ENCODE measurements at regions not wholly inside any gene's neighbourhood (a gene's known extent, or its start where the extent isn't known, plus 50 kb on each side); places are given as distances from the start of the nearest gene placed in this dataset.
"Not testable (repeated sequence)": the region's sequence is repeated elsewhere in the genome, so short reads cannot be mapped to it uniquely, and the experiment has no call there.

GRCh38 chr22:48758881-48759875 is 1068.5 kb downstream of the BRD1 start:
- Histone ChIP-seq H3K79me2 (ENCODE audit: control insufficient read depth, low read length) (no peaks in the 10 kb centered on the region), H3K4me3 (ENCODE audit: low read length) (no peak overlapping the region), H3F3A (ENCODE audit: control insufficient read depth, insufficient read depth) (no peaks in the 10 kb centered on the region), H4K20me1 (ENCODE audit: control insufficient read depth, insufficient read depth, low read depth, low read length) (no peaks in the 10 kb centered on the region), H3K9me3 (ENCODE audit: control insufficient read depth, insufficient read depth, low read length) (no peaks in the 10 kb centered on the region), H3K4me1 (ENCODE audit: control insufficient read depth, low read length) (no peaks in the 10 kb centered on the region), H3K27me3 (ENCODE audit: control insufficient read depth, low read length) (no peaks in the 10 kb centered on the region), H3K27ac (ENCODE audit: low read depth, low read length) (no peak overlapping the region), H3K4me2 (ENCODE audit: low read length) (no peak overlapping the region), H3K9me2 (replicated peaks; ENCODE audit: control insufficient read depth, low read length) (no peaks in the 10 kb centered on the region), H3K36me3 (ENCODE audit: control insufficient read depth, low read length) (no peaks in the 10 kb centered on the region)
- TF ChIP-seq, protein P1, sequence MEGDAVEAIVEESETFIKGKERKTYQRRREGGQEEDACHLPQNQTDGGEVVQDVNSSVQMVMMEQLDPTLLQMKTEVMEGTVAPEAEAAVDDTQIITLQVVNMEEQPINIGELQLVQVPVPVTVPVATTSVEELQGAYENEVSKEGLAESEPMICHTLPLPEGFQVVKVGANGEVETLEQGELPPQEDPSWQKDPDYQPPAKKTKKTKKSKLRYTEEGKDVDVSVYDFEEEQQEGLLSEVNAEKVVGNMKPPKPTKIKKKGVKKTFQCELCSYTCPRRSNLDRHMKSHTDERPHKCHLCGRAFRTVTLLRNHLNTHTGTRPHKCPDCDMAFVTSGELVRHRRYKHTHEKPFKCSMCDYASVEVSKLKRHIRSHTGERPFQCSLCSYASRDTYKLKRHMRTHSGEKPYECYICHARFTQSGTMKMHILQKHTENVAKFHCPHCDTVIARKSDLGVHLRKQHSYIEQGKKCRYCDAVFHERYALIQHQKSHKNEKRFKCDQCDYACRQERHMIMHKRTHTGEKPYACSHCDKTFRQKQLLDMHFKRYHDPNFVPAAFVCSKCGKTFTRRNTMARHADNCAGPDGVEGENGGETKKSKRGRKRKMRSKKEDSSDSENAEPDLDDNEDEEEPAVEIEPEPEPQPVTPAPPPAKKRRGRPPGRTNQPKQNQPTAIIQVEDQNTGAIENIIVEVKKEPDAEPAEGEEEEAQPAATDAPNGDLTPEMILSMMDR (IDR thresholded peaks at IDR 0.05; ENCODE audit: low read depth, low read length, poor library complexity, severe bottlenecking): no peak
- TF ChIP-seq EZH2phosphoT487 (IDR thresholded peaks at IDR 0.05; ENCODE audit: borderline replicate concordance, low read length): no peak

DNA sequence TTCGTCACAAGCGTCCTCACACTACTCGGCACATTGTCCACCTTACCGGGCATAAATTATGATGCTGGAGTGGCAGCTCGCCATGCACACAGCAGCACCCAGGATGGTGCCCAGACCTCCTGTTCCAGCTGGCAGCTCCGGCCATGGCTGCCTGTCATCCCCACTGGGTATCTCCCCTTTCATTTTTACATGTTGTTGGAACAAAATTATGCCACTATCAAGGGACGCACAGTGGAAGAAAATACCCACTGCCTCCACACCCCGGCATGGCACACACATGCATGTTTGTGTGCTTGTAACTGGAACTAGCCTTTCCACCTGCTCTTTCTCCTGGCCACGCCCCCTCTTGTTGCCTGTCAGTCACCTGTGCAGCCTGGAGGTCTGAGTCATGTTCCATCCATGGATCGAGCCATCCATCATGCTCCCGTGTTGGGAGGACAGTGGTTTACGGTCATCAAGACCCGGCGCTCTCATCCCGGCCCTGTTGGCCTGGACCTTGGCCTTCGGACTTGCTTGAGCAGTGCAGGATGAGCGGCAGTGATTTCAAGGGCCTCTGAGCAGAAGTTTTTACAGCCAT is 1069.6 kb downstream of the BRD1 start:
- Histone ChIP-seq H3K4me3 (ENCODE audit: low read length) (no peak overlapping the region), H3K27ac (ENCODE audit: low read depth, low read length) (no peak overlapping the region), H3K27me3 (ENCODE audit: control insufficient read depth, low read length) (no peaks in the 10 kb centered on the region), H4K20me1 (ENCODE audit: control insufficient read depth, insufficient read depth, low read depth, low read length) (no peaks in the 10 kb centered on the region), H3K9me2 (replicated peaks; ENCODE audit: control insufficient read depth, low read length) (no peaks in the 10 kb centered on the region), H3F3A (ENCODE audit: control insufficient read depth, insufficient read depth) (no peaks in the 10 kb centered on the region), H3K9me3 (ENCODE audit: control insufficient read depth, insufficient read depth, low read length) (no peaks in the 10 kb centered on the region), H3K36me3 (ENCODE audit: control insufficient read depth, low read length) (no peaks in the 10 kb centered on the region), H3K4me2 (ENCODE audit: low read length) (no peak overlapping the region), H3K79me2 (ENCODE audit: control insufficient read depth, low read length) (no peaks in the 10 kb centered on the region), H3K4me1 (ENCODE audit: control insufficient read depth, low read length) (no peaks in the 10 kb centered on the region)
- TF ChIP-seq EZH2phosphoT487 (IDR thresholded peaks at IDR 0.05; ENCODE audit: borderline replicate concordance, low read length): no peak
- TF ChIP-seq, protein P1 (IDR thresholded peaks at IDR 0.05; ENCODE audit: low read depth, low read length, poor library complexity, severe bottlenecking): no peak

DNA sequence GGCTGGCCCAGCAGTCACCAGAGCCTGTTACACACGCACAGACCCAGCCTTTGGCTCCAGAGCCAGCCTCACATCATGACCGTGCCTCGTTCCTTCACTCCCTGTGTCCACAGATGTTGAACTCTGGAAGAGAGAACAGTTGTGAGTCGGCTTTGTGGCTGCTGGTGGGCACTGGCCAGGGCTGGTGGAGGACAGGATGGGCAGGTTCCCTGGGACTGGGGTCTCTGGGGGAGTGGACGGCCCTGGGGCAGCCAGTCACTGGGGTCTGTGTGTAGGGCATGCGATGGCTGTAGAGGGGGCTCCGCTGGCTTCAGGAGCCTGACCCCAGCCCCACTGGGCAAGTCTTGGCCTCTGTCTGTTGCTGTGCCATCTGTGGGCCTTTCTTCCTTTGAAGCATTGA is 1070.1 kb downstream of the BRD1 start:
- no peak overlapping the region for H3K4me2 ChIP-seq (ENCODE audit: low read length)
- no peaks in the 10 kb centered on the region for H3F3A ChIP-seq (ENCODE audit: control insufficient read depth, insufficient read depth)
- H4K20me1 ChIP-seq (ENCODE audit: control insufficient read depth, insufficient read depth, low read depth, low read length): no peaks in the 10 kb centered on the region
- no peaks in the 10 kb centered on the region for H3K79me2 ChIP-seq (ENCODE audit: control insufficient read depth, low read length)
- H3K27me3 ChIP-seq (ENCODE audit: control insufficient read depth, low read length): no peaks in the 10 kb centered on the region
- no peaks in the 10 kb centered on the region for H3K9me3 ChIP-seq (ENCODE audit: control insufficient read depth, insufficient read depth, low read length)
- H3K4me1 ChIP-seq (ENCODE audit: control insufficient read depth, low read length): no peaks in the 10 kb centered on the region
- TF ChIP-seq EZH2phosphoT487 (IDR thresholded peaks at IDR 0.05; ENCODE audit: borderline replicate concordance, low read length): no peak
- no peaks in the 10 kb centered on the region for H3K36me3 ChIP-seq (ENCODE audit: control insufficient read depth, low read length)
- no peak overlapping the region for H3K4me3 ChIP-seq (ENCODE audit: low read length)
- H3K9me2 ChIP-seq (replicated peaks; ENCODE audit: control insufficient read depth, low read length): no peaks in the 10 kb centered on the region
- no peak overlapping the region for H3K27ac ChIP-seq (ENCODE audit: low read depth, low read length)

GRCh38 chr22:48757135-48757534 is 1070.5 kb downstream of the BRD1 start:
- not testable (repeated sequence) for H3K4me1 ChIP-seq (ENCODE audit: control insufficient read depth, low read length); H4K20me1 ChIP-seq (ENCODE audit: control insufficient read depth, insufficient read depth, low read depth, low read length); H3K4me3 ChIP-seq (ENCODE audit: low read length); H3F3A ChIP-seq (ENCODE audit: control insufficient read depth, insufficient read depth); H3K4me2 ChIP-seq (ENCODE audit: low read length); H3K27me3 ChIP-seq (ENCODE audit: control insufficient read depth, low read length); H3K79me2 ChIP-seq (ENCODE audit: control insufficient read depth, low read length); H3K27ac ChIP-seq (ENCODE audit: low read depth, low read length); H3K36me3 ChIP-seq (ENCODE audit: control insufficient read depth, low read length); H3K9me2 ChIP-seq (replicated peaks; ENCODE audit: control insufficient read depth, low read length); H3K9me3 ChIP-seq (ENCODE audit: control insufficient read depth, insufficient read depth, low read length)
